A172 (cell line): ENCODE measurements at regions not wholly inside any gene's neighbourhood (a gene's known extent, or its start where the extent isn't known, plus 50 kb on each side); places are given as distances from the start of the nearest gene placed in this dataset.
"Not testable (repeated sequence)": the region's sequence is repeated elsewhere in the genome, so short reads cannot be mapped to it uniquely, and the experiment has no call there.

Experiments
- DNase-seq: peaks from one replicate; pipeline ENCODE4 v3.0.0-alpha.2; 2015; ENCODE audit warnings: low spot score

DNA sequence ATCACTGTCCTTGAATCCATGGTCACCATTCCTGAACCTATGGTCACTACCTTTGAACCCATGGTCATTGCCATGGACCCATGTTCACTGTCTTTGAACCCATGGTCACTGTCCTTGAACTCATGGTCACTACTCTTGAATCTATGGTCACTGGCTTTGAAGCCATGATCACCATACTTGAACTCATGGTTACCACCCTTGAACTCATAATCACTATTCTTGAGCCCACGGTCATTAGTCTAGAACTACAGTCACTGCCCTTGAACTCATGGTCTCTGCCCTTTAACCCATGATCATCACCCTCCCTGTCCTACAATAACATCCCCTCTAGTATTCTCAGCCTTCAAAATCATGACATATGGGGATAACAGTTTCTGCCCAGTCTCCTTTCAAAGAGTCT, 270.5 kb downstream of the CXCL12 start:
- DNase-seq = no peak

DNA sequence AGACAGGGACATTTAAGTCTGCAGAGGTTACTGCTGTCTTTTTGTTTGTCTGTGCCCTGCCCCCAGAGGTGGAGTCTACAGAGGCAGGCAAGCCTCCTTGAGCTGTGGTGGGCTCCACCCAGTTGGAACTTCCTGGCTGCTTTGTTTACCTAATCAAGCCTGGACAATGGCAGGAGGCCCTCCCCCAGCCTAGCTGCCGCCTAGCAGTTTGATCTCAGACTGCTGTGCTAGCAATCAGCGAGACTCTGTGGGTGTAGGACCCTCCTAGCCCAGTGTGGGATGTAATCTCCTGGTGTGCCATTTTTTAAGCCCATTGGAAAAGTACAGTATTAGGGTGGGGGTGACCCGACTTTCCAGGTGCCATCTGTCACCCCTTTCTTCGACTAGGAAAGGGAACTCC, 272.6 kb downstream of the CXCL12 start:
- DNase-seq = not testable (repeated sequence)

DNA sequence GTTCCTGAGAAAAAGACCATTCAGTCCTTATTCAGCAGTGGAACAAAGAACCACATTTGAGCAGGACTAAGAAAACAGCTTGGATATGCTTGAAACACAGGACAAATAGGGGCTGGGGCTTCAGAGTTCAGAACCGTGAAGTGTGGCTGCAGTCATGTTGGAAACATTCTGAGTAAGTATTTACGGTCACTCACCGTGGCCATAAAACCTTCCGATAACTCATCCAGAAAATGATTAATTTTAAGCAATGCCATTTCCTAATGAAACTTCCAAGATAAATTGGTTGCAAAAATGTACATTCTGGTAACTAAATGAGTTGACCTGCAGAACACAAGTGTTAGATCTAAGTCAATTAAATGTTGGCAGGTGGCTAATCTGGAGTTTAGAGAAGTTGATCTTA, 279.2 kb downstream of the CXCL12 start:
- no peak for DNase-seq

DNA sequence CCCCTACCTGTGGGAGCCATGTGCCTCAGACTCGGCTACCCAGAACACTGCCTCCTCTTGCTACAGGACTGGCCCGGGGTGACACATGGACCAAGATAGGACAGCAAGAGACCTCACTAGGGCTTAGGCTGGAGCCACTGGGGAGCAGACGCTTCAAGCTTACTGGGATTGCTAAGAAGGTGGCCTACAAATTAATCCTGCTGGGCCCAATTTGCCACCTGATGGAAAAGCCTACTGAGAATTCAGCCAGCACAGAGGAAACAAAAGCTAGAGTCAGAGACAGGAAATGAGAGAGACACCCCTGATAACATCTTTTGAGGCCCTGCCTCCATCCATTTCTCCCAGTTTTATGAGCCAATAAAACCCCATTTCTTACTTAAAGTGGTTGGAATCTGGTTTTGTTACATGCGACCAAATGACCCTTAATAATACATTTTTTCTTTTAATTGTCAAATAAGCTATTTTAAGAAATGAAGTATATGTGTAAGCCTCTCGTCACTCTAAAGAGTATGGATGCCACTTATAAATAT, 282.1 kb downstream of the CXCL12 start:
- peak; percentile 55 for DNase-seq

DNA sequence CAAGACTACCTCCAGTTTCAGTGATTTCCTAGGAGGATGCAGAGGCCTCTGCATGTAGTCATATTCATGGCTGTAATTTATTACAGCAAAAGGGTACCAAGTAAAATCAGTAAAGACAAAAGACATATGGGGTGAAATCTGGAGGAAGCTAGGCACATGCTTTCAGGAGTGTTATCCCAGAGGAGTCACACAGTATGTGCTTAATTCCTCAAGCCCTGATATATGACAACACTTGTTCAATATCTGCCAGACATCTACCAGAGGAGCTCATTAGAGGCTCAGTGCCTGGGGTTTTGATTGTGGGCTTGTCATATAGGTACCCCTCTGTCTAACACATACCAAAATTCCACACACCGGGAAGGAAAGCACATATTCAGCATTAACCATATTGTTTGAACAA, 283.8 kb downstream of the CXCL12 start:
- DNase-seq = no peak

DNA sequence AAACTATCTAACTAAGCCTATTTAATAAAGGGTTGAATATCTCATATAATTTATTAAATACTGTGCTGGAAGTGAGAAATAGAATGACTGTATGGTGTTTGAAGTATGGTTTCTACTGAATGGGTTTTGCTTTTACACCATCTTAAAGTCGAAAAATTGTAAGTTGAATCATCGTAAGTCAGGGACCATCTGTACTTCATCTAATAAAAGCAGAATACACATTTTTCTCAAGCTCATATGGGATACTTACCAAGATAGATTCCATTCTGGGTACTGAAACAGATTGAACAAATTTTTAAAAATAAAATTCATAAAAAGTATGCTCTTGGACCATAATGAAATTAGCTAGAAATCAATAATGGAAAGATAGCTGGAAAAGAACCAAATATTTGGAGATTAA, 285.4 kb downstream of the CXCL12 start:
- DNase-seq = no peak

DNA sequence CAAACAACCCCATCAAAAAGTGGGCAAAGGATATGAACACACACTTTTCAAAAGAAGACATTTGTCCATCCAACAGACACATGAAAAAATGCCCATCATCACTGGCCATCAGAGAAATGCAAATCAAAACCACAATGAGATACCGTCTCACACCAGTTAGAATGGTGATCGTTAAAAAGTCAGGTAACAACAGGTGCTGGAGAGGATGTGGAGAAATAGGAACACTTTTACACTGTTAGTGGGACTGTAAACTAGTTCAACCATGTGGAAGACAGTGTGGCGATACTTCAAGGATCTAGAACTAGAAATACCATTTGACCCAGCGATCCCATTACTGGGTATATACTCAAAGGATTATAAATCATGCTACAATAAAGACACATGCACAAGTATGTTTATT, 288.7 kb downstream of the CXCL12 start:
- DNase-seq = not testable (repeated sequence)

DNA sequence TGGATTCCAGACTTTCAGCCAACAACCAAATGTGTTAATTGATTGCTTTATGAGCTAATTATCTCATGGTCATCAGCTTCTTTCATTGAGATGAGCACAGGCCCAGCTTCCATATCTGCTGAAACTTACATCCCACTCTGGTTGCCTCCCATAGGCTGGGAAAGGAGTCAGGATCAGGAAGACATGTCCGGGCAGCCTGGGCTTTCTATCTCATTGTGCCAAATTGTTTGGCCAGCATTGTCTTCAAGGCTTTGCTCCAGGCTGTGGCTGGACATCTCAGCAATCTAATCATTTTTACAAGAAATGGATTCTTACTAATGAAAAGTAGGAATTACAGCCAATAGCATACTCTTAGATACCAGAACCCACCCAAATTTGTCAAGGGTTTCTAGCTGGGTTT, 295.2 kb downstream of the CXCL12 start:
- DNase-seq = no peak

DNA sequence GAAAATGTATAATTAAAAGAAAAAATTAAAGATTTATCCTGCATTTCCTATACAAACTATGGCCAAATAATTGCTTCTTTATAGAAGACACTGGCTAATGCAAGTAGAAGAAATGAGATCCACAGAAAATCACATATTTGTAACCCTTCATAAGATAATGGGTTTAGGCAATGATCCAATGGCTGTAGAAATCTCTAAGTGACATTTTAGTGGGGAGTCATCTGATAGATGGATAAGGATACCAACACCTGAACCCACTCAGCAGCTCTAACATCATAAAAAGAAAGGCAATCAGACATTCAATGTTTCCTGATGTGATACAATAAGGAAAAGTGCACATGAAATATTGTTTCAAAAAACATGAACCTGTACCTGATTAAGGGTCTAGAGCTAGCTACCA, 297.5 kb downstream of the CXCL12 start:
- DNase-seq = no peak

DNA sequence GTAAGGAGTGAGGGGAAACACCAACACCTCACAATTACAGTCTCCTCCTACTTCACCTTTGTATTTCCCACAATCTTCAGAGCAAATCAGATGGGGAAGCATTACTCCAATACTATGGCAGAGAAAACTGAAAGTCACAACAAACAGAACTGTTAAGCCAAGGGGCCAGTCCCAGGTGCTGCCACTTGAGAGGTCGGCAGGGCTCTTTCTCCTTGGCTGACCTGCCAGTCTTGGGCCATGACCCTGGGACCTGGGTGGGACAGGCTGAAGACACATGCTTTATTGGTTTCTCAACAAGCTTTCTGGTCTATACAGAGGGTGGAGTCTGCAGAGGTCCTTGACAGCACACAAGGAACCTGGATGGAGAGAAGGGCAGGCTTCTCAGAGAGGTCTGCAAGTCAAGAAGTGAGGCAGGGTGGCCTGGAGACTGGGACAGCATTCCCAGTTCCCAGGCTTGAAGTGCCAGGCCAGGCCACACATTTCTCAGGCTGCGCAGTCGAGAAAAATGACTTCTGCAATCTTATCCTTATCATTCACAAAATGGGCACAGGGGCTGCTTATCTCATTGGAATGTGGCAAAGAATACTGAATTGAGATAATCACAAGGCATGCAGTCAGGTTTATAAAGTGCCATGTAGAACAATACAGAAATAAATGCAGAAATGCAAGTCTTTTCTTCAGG, 301.0 kb downstream of the CXCL12 start:
- DNase-seq = no peak

DNA sequence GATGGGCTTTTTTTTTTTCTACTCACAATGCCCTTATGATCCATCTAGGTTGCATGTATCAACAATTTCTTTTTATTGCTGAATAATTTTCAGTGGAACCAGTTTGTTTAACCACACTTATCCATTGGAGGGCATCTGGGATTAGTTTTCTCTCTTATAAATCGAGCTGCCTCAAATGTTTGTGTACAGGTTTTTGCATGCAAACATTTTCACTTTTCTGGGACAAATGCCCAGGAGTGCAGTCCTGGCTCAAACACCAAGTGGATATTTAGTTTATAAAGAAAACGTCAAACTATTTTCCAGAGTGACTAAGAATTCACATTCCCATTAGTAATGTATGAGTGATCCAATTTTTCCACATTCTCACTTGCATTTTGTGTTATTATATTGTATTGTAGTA, 313.4 kb downstream of the CXCL12 start:
- DNase-seq = no peak

DNA sequence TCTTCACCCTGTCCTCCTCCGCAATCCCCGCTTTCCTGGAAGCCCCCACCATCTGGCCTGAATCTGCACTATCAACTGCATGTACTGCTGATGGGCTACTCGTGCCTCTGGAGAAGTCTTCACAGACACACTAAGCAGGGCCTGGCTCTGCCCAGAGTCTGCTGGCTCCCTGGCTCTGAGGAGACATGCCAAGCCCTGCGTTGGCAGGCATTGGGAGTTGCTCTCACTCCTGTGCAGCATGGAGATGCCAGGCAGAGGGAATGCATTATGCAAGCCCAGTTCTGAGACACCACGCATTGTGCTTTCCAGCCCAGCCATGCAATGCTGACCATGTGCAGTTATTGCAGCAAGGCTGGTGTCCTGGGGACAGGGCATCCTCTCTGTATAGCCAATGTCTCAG, 314.6 kb downstream of the CXCL12 start:
- no peak for DNase-seq

DNA sequence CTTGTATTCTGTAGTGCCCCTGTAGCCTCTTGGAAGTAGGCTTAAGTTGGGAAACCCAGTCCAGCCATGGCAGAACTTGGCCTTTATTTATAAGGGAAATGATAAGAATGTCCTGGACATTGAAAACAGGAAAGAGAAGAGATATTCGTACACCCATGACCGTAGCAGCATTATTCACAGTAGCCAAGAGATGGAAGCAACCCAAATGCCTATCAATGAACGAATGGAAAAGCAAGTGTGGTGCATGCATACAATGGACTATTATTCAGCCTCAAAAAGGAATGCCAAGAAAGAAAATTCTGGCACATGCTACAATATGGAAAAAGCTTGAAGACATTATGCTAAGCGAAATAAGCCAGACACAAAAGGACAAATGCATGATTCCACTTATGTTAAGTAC, 315.3 kb downstream of the CXCL12 start:
- DNase-seq = no peak

DNA sequence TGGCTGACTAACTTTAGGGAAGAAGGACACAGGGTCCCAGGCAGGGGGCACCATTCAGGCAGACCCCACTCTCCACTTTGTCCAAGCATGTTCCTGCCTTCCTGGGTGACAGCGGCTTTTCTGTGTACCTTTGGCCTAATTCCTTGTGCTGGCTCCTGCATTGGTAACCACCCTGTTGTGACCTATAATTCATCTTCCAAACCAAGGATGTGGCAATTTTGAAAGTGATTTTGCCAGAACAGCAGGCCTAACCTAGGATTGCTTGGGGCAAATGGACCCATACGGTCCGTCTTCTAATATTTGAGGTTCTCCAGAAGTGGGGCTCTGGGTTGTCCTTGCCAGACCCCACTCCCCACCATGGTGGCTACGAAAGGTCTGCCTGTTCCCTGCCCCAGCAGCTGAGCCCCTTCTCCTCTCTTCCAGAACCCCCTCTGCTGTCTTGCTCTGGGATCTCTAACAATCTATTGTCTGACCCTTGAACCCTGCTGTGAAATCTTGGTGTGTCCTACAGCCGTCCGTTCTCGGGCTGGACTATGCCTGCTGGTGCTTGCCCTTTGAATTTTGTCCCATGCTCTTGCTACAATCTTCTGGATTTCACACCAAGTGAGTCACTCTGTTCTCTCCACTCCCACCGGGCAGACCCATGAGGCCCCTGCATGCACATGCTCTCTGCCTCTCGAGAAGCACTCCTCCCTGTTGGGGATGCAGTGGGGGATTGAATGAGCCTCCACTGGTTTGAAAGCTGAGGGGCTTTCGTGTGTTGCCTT, 316.0 kb downstream of the CXCL12 start:
- DNase-seq = no peak

DNA sequence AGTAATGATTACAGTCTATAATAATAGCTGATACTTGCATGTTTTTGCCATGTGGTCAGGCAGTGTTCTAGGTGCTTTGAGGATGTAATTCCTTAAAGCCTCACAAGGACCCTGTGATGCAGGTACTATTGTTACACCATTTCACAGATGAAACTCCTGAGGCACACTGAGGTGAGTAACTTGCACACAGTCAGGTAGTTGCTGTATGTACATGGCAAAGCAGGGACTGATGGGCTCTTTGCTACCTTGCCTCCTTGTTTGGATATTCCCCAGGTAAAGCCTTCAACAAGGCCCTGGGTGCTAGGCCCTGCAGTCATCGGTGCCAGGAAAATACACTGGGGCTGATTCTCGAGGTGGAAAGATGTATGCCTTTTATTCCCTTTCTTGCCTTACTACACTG, 317.5 kb downstream of the CXCL12 start:
- no peak for DNase-seq

DNA sequence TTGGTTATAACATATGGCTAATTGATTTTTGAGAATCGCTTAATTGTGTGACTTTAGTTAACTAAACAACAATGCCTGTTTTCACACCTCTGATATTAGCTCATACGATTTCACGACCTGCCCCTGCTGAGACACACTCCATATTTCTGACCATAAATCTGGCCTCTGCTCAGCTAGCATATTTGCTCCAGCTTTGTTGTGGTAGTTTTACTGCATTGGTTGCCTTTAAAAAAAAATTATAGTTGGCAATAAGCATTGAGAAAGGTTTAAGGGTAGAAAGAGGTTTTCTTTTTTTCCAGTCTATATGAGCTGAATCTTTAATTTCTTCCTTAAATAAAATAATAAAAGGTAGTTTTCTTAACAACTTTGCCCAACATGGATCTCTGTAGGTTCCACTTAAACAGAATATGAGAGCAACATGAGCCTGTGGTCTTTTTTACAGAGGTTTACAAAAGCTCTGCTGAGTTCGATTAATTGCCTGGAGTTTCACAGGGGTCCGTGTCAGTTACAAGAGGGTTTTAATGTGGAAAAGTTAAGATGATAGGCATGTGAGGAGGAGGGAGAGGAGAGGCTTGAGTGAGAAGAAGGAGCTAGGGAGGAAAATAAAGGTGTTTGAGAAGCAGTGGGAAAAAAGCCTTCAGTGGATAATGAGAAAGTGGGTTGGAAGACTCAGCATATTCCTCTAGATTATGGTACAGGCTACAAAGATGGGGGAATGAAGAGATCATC, 318.2 kb downstream of the CXCL12 start:
- no peak for DNase-seq

DNA sequence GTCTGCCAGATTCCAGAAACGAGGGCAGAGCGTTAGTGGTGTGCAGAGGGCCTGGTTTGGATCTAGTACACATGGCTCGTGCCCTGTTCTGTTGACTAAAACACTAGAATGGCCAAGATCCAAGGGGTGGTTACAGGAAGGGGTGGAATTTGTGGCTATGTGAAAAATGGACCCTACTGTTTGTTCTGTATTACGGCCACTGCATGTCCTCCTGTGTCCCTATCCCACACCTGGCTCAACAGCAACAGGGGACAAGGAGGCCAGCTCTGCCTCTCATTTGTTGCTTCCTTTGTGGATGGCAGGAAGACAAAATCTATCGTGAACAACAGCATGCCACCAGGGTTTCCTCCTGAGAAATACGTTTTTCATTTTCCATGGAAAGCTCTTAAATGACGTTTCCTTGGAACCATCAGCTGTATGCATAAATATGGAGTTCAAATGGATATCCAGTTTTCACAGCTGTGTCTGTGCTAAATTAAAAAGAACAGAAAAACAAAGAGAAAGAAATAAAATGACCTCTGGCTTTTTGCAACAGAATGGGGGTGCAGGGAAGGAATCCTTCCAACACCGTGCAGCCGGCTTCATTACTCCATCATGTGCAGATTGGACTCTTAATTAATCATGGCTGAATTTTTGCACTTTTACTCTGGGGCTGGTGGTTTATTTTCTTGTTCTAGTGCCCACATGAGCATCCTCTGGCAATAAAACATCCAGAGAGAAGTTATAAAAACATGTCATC, 318.9 kb downstream of the CXCL12 start:
- DNase-seq = no peak

DNA sequence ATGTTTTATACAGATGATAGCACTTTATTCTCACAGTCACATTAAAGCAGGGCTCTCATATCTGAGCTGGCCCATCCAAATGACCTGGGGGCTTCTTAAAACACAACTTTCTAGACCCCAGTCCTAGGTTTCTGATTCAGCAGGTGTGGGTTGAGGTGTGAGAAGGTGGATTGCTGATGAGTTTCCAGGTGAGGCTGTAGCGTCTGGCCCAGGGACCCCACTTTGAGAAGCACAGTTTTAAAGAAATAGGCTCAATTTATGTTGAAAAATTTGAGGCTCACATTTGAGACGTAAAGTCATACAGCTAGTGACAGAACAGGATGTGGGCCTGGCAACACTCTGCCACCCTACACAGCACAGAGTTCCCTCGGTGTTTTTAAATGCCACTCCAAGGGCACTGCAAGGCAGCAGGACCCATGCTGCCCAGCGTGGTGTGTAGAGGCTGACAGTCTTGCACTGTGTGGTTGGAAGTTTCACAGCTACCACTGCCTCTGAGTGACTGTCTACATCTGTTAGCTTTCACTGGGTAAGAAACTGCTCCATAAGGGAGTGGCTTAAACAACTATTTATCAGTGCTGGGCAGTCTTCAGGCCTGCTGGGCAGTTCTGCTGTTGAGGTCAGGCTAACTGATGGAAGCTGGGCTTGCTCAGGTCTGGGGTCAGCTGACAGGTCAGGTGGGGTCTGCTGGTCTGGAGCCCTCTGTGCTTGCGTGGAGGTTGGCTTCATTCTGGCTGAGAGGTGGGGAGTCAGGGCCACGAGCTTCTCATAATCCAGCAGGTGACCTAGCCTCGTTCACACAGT, 319.7 kb downstream of the CXCL12 start:
- no peak for DNase-seq

DNA sequence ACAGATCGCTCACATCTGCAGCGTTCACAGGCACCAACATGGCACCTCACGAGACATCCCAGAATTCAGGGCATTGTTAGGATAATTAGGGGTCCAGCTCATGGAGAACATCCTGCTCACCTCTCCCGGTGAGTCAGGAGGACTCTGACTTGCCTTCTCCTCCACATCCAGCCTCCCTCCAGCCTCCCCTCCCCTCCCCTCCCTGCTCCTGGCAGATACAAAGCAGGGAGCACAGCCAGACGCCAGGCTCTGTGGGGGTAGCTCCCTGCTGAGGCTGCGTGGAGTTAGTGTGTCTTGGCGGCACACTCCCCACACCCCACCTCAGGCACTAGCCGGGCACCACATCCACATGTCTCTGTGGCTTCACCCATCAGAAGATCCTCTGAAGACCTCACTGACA, 320.6 kb downstream of the CXCL12 start:
- no peak for DNase-seq

DNA sequence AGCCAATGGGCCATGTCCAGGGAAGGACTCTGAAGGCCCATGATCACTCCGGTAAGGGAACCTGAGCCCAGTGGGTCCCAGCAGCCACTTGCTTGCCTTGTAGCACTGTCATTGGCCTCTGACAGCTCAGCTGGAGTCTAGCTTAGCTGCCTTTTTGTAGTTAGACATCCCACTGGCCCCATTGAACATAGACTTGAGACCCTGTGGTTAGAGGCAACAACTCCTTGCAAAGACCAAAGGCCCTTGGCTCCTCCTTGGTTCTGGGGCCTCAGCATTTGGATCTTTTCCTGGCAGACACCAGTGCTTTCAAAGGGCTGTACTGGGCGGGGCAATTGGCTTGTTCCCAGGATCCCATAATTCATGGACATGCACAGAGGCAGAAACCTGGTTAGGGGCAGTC, 321.2 kb downstream of the CXCL12 start:
- DNase-seq = no peak

DNA sequence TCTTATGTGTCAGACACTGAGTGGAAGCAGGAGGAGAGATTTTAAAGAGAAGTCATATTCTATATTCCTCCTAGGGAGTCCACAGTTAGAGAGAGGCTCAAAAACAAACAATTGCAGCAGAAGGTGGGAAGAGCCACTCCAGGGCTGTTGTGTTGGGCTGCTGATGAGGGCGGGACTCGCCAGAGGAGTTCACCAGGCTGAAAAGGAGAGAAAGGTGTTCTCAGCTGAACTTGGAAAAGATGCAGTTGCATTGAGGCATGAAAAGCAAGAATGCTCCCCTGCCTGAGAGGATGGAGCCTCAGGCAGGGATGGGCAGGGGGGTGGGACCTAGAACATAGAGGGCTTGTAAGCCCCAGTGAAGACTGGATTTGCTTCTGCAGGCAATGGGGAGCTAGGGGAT, 324.2 kb downstream of the CXCL12 start:
- no peak for DNase-seq
